ENCODE measurements at regions not wholly inside any gene's neighbourhood (a gene's known extent, or its start where the extent isn't known, plus 50 kb on each side); places are given as distances from the start of the nearest gene placed in this dataset.

GRCh38 chr17:55870044-55870443 lies 119.2 kb downstream of the PCTP start:
- no peaks in the 10 kb centered on the region for H3K27me3 ChIP-seq (ENCODE audit: control insufficient read depth in 1 of 2, insufficient read depth in 2 of 2, low read length in 2 of 2)
- H3K9ac ChIP-seq (ENCODE audit: low read length in 2 of 2), result no peak overlapping the region
- H3K4me3 ChIP-seq (ENCODE audit: low read length in 2 of 2), result no peak overlapping the region
- H3K27ac ChIP-seq (ENCODE audit: low read length), result no peak overlapping the region
- no peaks in the 10 kb centered on the region for H3K36me3 ChIP-seq (ENCODE audit: control insufficient read depth in 2 of 2, insufficient read depth in 2 of 2, low read length in 2 of 2)
- H3K4me1 ChIP-seq (ENCODE audit: control insufficient read depth, insufficient read depth, low read length), result no peaks in the 10 kb centered on the region
- no peaks in the 10 kb centered on the region for H3K9me3 ChIP-seq (ENCODE audit: control insufficient read depth in 2 of 2, low read length in 2 of 2)

- no peaks in the 10 kb centered on the region for H3K9me3 ChIP-seq (ENCODE audit: control insufficient read depth in 2 of 2, low read length in 2 of 2)
- no peak overlapping the region for H3K4me3 ChIP-seq (ENCODE audit: low read length in 2 of 2)
- H3K27me3 ChIP-seq (ENCODE audit: control insufficient read depth in 1 of 2, insufficient read depth in 2 of 2, low read length in 2 of 2), result no peaks in the 10 kb centered on the region
- no peak overlapping the region for H3K27ac ChIP-seq (ENCODE audit: low read length)
- H3K36me3 ChIP-seq (ENCODE audit: control insufficient read depth in 2 of 2, insufficient read depth in 2 of 2, low read length in 2 of 2), result no peaks in the 10 kb centered on the region
- H3K4me1 ChIP-seq (ENCODE audit: control insufficient read depth, insufficient read depth, low read length), result no peaks in the 10 kb centered on the region
- no peak overlapping the region for H3K9ac ChIP-seq (ENCODE audit: low read length in 2 of 2)
Measured at GRCh38 chr17:55872374-55872773, 121.5 kb downstream of the PCTP start.

GRCh38 chr17:55873017-55873758 lies 122.3 kb downstream of the PCTP start:
- Histone ChIP-seq H3K27me3 (ENCODE audit: control insufficient read depth in 1 of 2, insufficient read depth in 2 of 2, low read length in 2 of 2) (no peaks in the 10 kb centered on the region), H3K9ac (ENCODE audit: low read length in 2 of 2) (no peak overlapping the region), H3K36me3 (ENCODE audit: control insufficient read depth in 2 of 2, insufficient read depth in 2 of 2, low read length in 2 of 2) (no peaks in the 10 kb centered on the region), H3K9me3 (ENCODE audit: control insufficient read depth in 2 of 2, low read length in 2 of 2) (no peaks in the 10 kb centered on the region), H3K27ac (ENCODE audit: low read length) (no peak overlapping the region), H3K4me3 (ENCODE audit: low read length in 2 of 2) (no peak overlapping the region), H3K4me1 (ENCODE audit: control insufficient read depth, insufficient read depth, low read length) (no peaks in the 10 kb centered on the region)

GRCh38 chr17:55883149-55883548 lies 132.3 kb downstream of the PCTP start:
- no peaks in the 10 kb centered on the region for H3K9me3 ChIP-seq (ENCODE audit: control insufficient read depth in 2 of 2, low read length in 2 of 2)
- no peaks in the 10 kb centered on the region for H3K4me1 ChIP-seq (ENCODE audit: control insufficient read depth, insufficient read depth, low read length)
- no peak overlapping the region for H3K9ac ChIP-seq (ENCODE audit: low read length in 2 of 2)
- no peaks in the 10 kb centered on the region for H3K27me3 ChIP-seq (ENCODE audit: control insufficient read depth in 1 of 2, insufficient read depth in 2 of 2, low read length in 2 of 2)
- no peaks in the 10 kb centered on the region for H3K36me3 ChIP-seq (ENCODE audit: control insufficient read depth in 2 of 2, insufficient read depth in 2 of 2, low read length in 2 of 2)
- H3K4me3 ChIP-seq (ENCODE audit: low read length in 2 of 2), result no peak overlapping the region
- no peak overlapping the region for H3K27ac ChIP-seq (ENCODE audit: low read length)

GRCh38 chr17:55887531-55887930 lies 136.7 kb downstream of the PCTP start:
- H3K4me3 ChIP-seq (ENCODE audit: low read length in 2 of 2), result no peak overlapping the region
- no peaks in the 10 kb centered on the region for H3K9me3 ChIP-seq (ENCODE audit: control insufficient read depth in 2 of 2, low read length in 2 of 2)
- H3K27me3 ChIP-seq (ENCODE audit: control insufficient read depth in 1 of 2, insufficient read depth in 2 of 2, low read length in 2 of 2), result no peaks in the 10 kb centered on the region
- H3K27ac ChIP-seq (ENCODE audit: low read length), result no peak overlapping the region
- H3K9ac ChIP-seq (ENCODE audit: low read length in 2 of 2), result no peak overlapping the region
- no peaks in the 10 kb centered on the region for H3K4me1 ChIP-seq (ENCODE audit: control insufficient read depth, insufficient read depth, low read length)
- H3K36me3 ChIP-seq (ENCODE audit: control insufficient read depth in 2 of 2, insufficient read depth in 2 of 2, low read length in 2 of 2), result no peaks in the 10 kb centered on the region

- no peak overlapping the region for H3K9ac ChIP-seq (ENCODE audit: low read length in 2 of 2)
- H3K9me3 ChIP-seq (ENCODE audit: control insufficient read depth in 2 of 2, low read length in 2 of 2), result no peaks in the 10 kb centered on the region
- no peak overlapping the region for H3K4me3 ChIP-seq (ENCODE audit: low read length in 2 of 2)
- H3K27me3 ChIP-seq (ENCODE audit: control insufficient read depth in 1 of 2, insufficient read depth in 2 of 2, low read length in 2 of 2), result no peaks in the 10 kb centered on the region
- no peak overlapping the region for H3K27ac ChIP-seq (ENCODE audit: low read length)
- H3K4me1 ChIP-seq (ENCODE audit: control insufficient read depth, insufficient read depth, low read length), result no peaks in the 10 kb centered on the region
- no peaks in the 10 kb centered on the region for H3K36me3 ChIP-seq (ENCODE audit: control insufficient read depth in 2 of 2, insufficient read depth in 2 of 2, low read length in 2 of 2)
Measured at GRCh38 chr17:55889271-55889670, 138.4 kb downstream of the PCTP start.

GRCh38 chr17:55895112-55895759 lies 144.4 kb downstream of the PCTP start:
- Histone ChIP-seq H3K27ac (ENCODE audit: low read length) (no peak overlapping the region), H3K27me3 (ENCODE audit: control insufficient read depth in 1 of 2, insufficient read depth in 2 of 2, low read length in 2 of 2) (no peaks in the 10 kb centered on the region), H3K4me3 (ENCODE audit: low read length in 2 of 2) (no peak overlapping the region), H3K9ac (ENCODE audit: low read length in 2 of 2) (no peak overlapping the region), H3K9me3 (ENCODE audit: control insufficient read depth in 2 of 2, low read length in 2 of 2) (no peaks in the 10 kb centered on the region), H3K36me3 (ENCODE audit: control insufficient read depth in 2 of 2, insufficient read depth in 2 of 2, low read length in 2 of 2) (no peaks in the 10 kb centered on the region), H3K4me1 (ENCODE audit: control insufficient read depth, insufficient read depth, low read length) (no peaks in the 10 kb centered on the region)

- no peak overlapping the region for H3K27ac ChIP-seq (ENCODE audit: low read length)
- no peaks in the 10 kb centered on the region for H3K27me3 ChIP-seq (ENCODE audit: control insufficient read depth in 1 of 2, insufficient read depth in 2 of 2, low read length in 2 of 2)
- no peak overlapping the region for H3K9ac ChIP-seq (ENCODE audit: low read length in 2 of 2)
- H3K4me3 ChIP-seq (ENCODE audit: low read length in 2 of 2), result no peak overlapping the region
- no peaks in the 10 kb centered on the region for H3K9me3 ChIP-seq (ENCODE audit: control insufficient read depth in 2 of 2, low read length in 2 of 2)
- H3K4me1 ChIP-seq (ENCODE audit: control insufficient read depth, insufficient read depth, low read length), result no peaks in the 10 kb centered on the region
- no peaks in the 10 kb centered on the region for H3K36me3 ChIP-seq (ENCODE audit: control insufficient read depth in 2 of 2, insufficient read depth in 2 of 2, low read length in 2 of 2)
Measured at GRCh38 chr17:55897301-55897700, 146.4 kb downstream of the PCTP start.

GRCh38 chr17:55898195-55898594 lies 147.3 kb downstream of the PCTP start:
- H3K27ac ChIP-seq (ENCODE audit: low read length), result no peak overlapping the region
- no peaks in the 10 kb centered on the region for H3K4me1 ChIP-seq (ENCODE audit: control insufficient read depth, insufficient read depth, low read length)
- no peak overlapping the region for H3K4me3 ChIP-seq (ENCODE audit: low read length in 2 of 2)
- no peaks in the 10 kb centered on the region for H3K9me3 ChIP-seq (ENCODE audit: control insufficient read depth in 2 of 2, low read length in 2 of 2)
- H3K9ac ChIP-seq (ENCODE audit: low read length in 2 of 2), result no peak overlapping the region
- H3K36me3 ChIP-seq (ENCODE audit: control insufficient read depth in 2 of 2, insufficient read depth in 2 of 2, low read length in 2 of 2), result no peaks in the 10 kb centered on the region
- H3K27me3 ChIP-seq (ENCODE audit: control insufficient read depth in 1 of 2, insufficient read depth in 2 of 2, low read length in 2 of 2), result no peaks in the 10 kb centered on the region

- Histone ChIP-seq H3K27me3 (ENCODE audit: control insufficient read depth in 1 of 2, insufficient read depth in 2 of 2, low read length in 2 of 2) (no peaks in the 10 kb centered on the region), H3K9ac (ENCODE audit: low read length in 2 of 2) (no peak overlapping the region), H3K4me1 (ENCODE audit: control insufficient read depth, insufficient read depth, low read length) (no peaks in the 10 kb centered on the region), H3K9me3 (ENCODE audit: control insufficient read depth in 2 of 2, low read length in 2 of 2) (no peaks in the 10 kb centered on the region), H3K36me3 (ENCODE audit: control insufficient read depth in 2 of 2, insufficient read depth in 2 of 2, low read length in 2 of 2) (no peaks in the 10 kb centered on the region), H3K4me3 (ENCODE audit: low read length in 2 of 2) (no peak overlapping the region), H3K27ac (ENCODE audit: low read length) (no peak overlapping the region)
Measured at GRCh38 chr17:55900188-55900587, 149.3 kb downstream of the PCTP start.

GRCh38 chr17:55903028-55903690 lies 152.3 kb downstream of the PCTP start:
- Histone ChIP-seq H3K27me3 (ENCODE audit: control insufficient read depth in 1 of 2, insufficient read depth in 2 of 2, low read length in 2 of 2) (no peaks in the 10 kb centered on the region), H3K9ac (ENCODE audit: low read length in 2 of 2) (no peak overlapping the region), H3K4me3 (ENCODE audit: low read length in 2 of 2) (no peak overlapping the region), H3K9me3 (ENCODE audit: control insufficient read depth in 2 of 2, low read length in 2 of 2) (no peaks in the 10 kb centered on the region), H3K27ac (ENCODE audit: low read length) (no peak overlapping the region), H3K4me1 (ENCODE audit: control insufficient read depth, insufficient read depth, low read length) (no peaks in the 10 kb centered on the region), H3K36me3 (ENCODE audit: control insufficient read depth in 2 of 2, insufficient read depth in 2 of 2, low read length in 2 of 2) (no peaks in the 10 kb centered on the region)

Data from stomach smooth muscle (tissue), 2 donors.